GM23248 (cell line): ENCODE measurements at regions not wholly inside any gene's neighbourhood (a gene's known extent, or its start where the extent isn't known, plus 50 kb on each side); places are given as distances from the start of the nearest gene placed in this dataset.
"Not testable (repeated sequence)": the region's sequence is repeated elsewhere in the genome, so short reads cannot be mapped to it uniquely, and the experiment has no call there.

ENCODE experiments used
- DNase-seq: peaks from one replicate; pipeline ENCODE4 v3.0.0-alpha.2; 2015
- H2AFZ ChIP-seq: fragments of 200-600 bp; sonication (generic); 2 replicates; pipeline ENCODE4 v1.6.1; 2016; ENCODE audit warnings: antibody characterized with exemption
- H3F3A ChIP-seq: fragments of 200-600 bp; sonication (generic); 2 replicates; pipeline ENCODE4 v1.6.1; 2016; ENCODE audit warnings: mild to moderate bottlenecking, antibody characterized with exemption, mixed run types; ENCODE audit not compliant: insufficient read depth
- H3K27ac ChIP-seq: fragments of 200-600 bp; sonication (generic); 2 replicates; pipeline ENCODE4 v1.5.1; 2016; ENCODE audit warnings: mild to moderate bottlenecking
- H3K27me3 ChIP-seq: fragments of 200-600 bp; sonication (generic); replicated peaks from 2 replicates; pipeline ENCODE4 v1.6.1; 2016; ENCODE audit warnings: mild to moderate bottlenecking; ENCODE audit not compliant: insufficient read depth
- H3K36me3 ChIP-seq: fragments of 200-600 bp; sonication (generic); 2 replicates; pipeline ENCODE4 v1.6.1; 2016; ENCODE audit warnings: low read depth, mild to moderate bottlenecking
- H3K4me1 ChIP-seq: fragments of 200-600 bp; sonication (generic); 2 replicates; pipeline ENCODE4 v1.6.1; 2016; ENCODE audit warnings: mild to moderate bottlenecking; ENCODE audit not compliant: insufficient read depth
- H3K4me2 ChIP-seq: fragments of 200-600 bp; sonication (generic); one replicate; pipeline ENCODE4 v1.6.1; 2016; ENCODE audit warnings: mild to moderate bottlenecking; ENCODE audit not compliant: unreplicated experiment
- H3K4me3 ChIP-seq: fragments of 200-600 bp; sonication (generic); 2 replicates; pipeline ENCODE4 v1.5.1; 2016; ENCODE audit warnings: mild to moderate bottlenecking
- H3K79me2 ChIP-seq: fragments of 200-600 bp; sonication (generic); 2 replicates; pipeline ENCODE4 v1.6.1; 2016; ENCODE audit warnings: mild to moderate bottlenecking; ENCODE audit not compliant: insufficient read depth
- H3K9ac ChIP-seq: fragments of 200-600 bp; sonication (generic); 2 replicates; pipeline ENCODE4 v1.6.1; 2016; ENCODE audit warnings: mild to moderate bottlenecking
- H3K9me2 ChIP-seq: fragments of 200-600 bp; sonication (generic); 2 replicates; pipeline ENCODE4 v1.6.1; 2016; ENCODE audit warnings: mixed run types, mild to moderate bottlenecking, moderate library complexity; ENCODE audit not compliant: insufficient read depth
- H3K9me3 ChIP-seq: fragments of 200-600 bp; sonication (generic); one replicate; pipeline ENCODE4 v1.6.1; 2017; ENCODE audit warnings: low read depth
- H4K20me1 ChIP-seq: fragments of 200-600 bp; sonication (generic); 2 replicates; pipeline ENCODE4 v1.6.0; 2016; ENCODE audit not compliant: insufficient read depth
- EZH2 ChIP-seq: fragments of 200-600 bp; sonication (generic); IDR thresholded peaks from 2 replicates; pipeline ENCODE4 v1.6.1; 2018; ENCODE audit warnings: antibody characterized with exemption, mild to moderate bottlenecking; ENCODE audit not compliant: insufficient read depth, poor library complexity, severe bottlenecking
- EZH2phosphoT487 ChIP-seq: fragments of 200-600 bp; sonication (generic); IDR thresholded peaks from 2 replicates; pipeline ENCODE4 v1.6.1; 2018; ENCODE audit warnings: antibody characterized with exemption, moderate library complexity, mild to moderate bottlenecking, low read depth; ENCODE audit not compliant: insufficient read depth
- WGBS, 2 experiments: methylation state at CpG; one replicate each; pipeline ENCODE4 v1.1.6; 2015 to 2017; ENCODE audit warnings: low lambda C conversion rate in 2 of 2, low coverage in 1 of 2; ENCODE audit errors: missing lambda C conversion rate in 2 of 2; 5-methylcytosine and 5-hydroxymethylcytosine counted together
- in situ Hi-C: fragments of 300-500 bp; cut with MboI; formaldehyde crosslinking; loops from 2 replicates; pipeline ENCODE4 v1.15.0; 2020

- H3K4me3 ChIP-seq, H4K20me1 ChIP-seq, H3K36me3 ChIP-seq, H3K79me2 ChIP-seq, H3K4me2 ChIP-seq, in situ Hi-C loops, DNase-seq, H3K27ac ChIP-seq, H3K9me2 ChIP-seq, H3K27me3 ChIP-seq, H3K9ac ChIP-seq, H3K9me3 ChIP-seq: not testable (repeated sequence)
- H3F3A ChIP-seq, result peaks cover 15% of the 10 kb centered on the region; the same call in 1 of the 2 replicates
- peak overlapping the region; percentile 90; the same call in 1 of the 2 replicates for H2AFZ ChIP-seq
- peaks cover 24% of the 10 kb centered on the region for H3K4me1 ChIP-seq
- 88 to 91% methylated on average over 4 of the region's 4 CpGs for WGBS, 2 experiments
These were observed 57.4 kb upstream of the SMURF2 start for GRCh38 chr17:64719517-64719916.

- H3K36me3 ChIP-seq, H3K9me3 ChIP-seq, H3K4me3 ChIP-seq, H4K20me1 ChIP-seq, H3K27me3 ChIP-seq, DNase-seq, H3K27ac ChIP-seq, H3K4me2 ChIP-seq, in situ Hi-C loops, H3K9ac ChIP-seq, H2AFZ ChIP-seq, H3K79me2 ChIP-seq, H3K9me2 ChIP-seq: not testable (repeated sequence)
- WGBS, 2 experiments, result 97 to 99% methylated on average over 6 of the region's 6 CpGs
- Histone ChIP-seq H3K4me1 (peaks cover 17% of the 10 kb centered on the region), H3F3A (0 out of 2 replicates have a peak, but pooled peaks cover 13% of the 10 kb centered on the region)
These were observed 56.7 kb upstream of the SMURF2 start for GRCh38 chr17:64718816-64719215.

GRCh38 chr17:64718058-64718457, 56.0 kb upstream of the SMURF2 start:
- H3K9me2 ChIP-seq, result no peaks in the 10 kb centered on the region
- H3K9me3 ChIP-seq, result no peaks in the 10 kb centered on the region
- no peaks in the 10 kb centered on the region for H3K36me3 ChIP-seq
- DNase-seq, result no peak
- no peak overlapping the region for H2AFZ ChIP-seq
- WGBS, 2 experiments, result 100% methylated on average over 1 of the region's 1 CpG
- TF ChIP-seq EZH2, result no peak
- TF ChIP-seq EZH2phosphoT487, result no peak
- 0 out of 2 replicates have a peak, but pooled peaks cover 10% of the 10 kb centered on the region for H3F3A ChIP-seq
- H4K20me1 ChIP-seq, result no peaks in the 10 kb centered on the region
- H3K4me2 ChIP-seq, result no peak overlapping the region
- in situ Hi-C loops, result no loop called here
- H3K4me1 ChIP-seq, result peaks cover 16% of the 10 kb centered on the region
- no peak overlapping the region for H3K4me3 ChIP-seq
- H3K9ac ChIP-seq, result no peak overlapping the region
- no peaks in the 10 kb centered on the region for H3K79me2 ChIP-seq
- no peaks in the 10 kb centered on the region for H3K27me3 ChIP-seq
- no peak overlapping the region for H3K27ac ChIP-seq

GRCh38 chr17:64716496-64716895, 54.4 kb upstream of the SMURF2 start:
- in situ Hi-C loops, H3K27ac ChIP-seq, DNase-seq, H2AFZ ChIP-seq, H3K9me2 ChIP-seq, H4K20me1 ChIP-seq, H3F3A ChIP-seq, H3K27me3 ChIP-seq, H3K9me3 ChIP-seq, H3K79me2 ChIP-seq, H3K4me3 ChIP-seq, H3K36me3 ChIP-seq, H3K9ac ChIP-seq, H3K4me2 ChIP-seq: not testable (repeated sequence)
- WGBS, 2 experiments, result 95 to 96% methylated on average over 8 to 27 of the region's 27 CpGs
- H3K4me1 ChIP-seq, result peaks cover 21% of the 10 kb centered on the region

DNA sequence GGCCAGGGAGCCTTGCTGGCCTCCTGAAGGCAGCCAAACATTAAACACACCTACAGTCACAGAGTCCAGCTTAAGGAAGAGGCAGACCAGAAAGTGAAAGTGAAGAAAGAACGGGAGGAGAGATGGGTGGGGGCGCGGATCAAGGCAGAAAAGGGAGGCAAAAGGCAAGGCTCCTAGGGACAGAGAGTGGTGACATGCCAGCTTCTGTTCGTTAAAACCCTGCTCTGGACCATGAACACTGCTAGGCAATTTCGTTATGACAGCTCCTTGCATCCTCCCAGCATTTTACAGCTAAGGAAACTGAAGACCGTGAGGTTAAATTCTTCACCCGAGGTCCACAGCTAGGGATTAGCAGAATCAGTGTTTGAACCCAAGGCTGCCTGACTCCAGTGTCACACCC, 51.7 kb upstream of the SMURF2 start:
- H3F3A ChIP-seq, H4K20me1 ChIP-seq, H3K9me2 ChIP-seq, H3K27me3 ChIP-seq, in situ Hi-C loops, H3K4me2 ChIP-seq, H3K4me3 ChIP-seq, H3K79me2 ChIP-seq, H3K36me3 ChIP-seq, H3K27ac ChIP-seq, H3K9me3 ChIP-seq, H3K9ac ChIP-seq, DNase-seq: not testable (repeated sequence)
- H3K4me1 ChIP-seq, result peaks cover 11% of the 10 kb centered on the region
- WGBS, 2 experiments, result 79 to 90% methylated on average over 7 of the region's 7 CpGs
- peak overlapping the region; percentile 19; the same call in 1 of the 2 replicates for H2AFZ ChIP-seq

DNA sequence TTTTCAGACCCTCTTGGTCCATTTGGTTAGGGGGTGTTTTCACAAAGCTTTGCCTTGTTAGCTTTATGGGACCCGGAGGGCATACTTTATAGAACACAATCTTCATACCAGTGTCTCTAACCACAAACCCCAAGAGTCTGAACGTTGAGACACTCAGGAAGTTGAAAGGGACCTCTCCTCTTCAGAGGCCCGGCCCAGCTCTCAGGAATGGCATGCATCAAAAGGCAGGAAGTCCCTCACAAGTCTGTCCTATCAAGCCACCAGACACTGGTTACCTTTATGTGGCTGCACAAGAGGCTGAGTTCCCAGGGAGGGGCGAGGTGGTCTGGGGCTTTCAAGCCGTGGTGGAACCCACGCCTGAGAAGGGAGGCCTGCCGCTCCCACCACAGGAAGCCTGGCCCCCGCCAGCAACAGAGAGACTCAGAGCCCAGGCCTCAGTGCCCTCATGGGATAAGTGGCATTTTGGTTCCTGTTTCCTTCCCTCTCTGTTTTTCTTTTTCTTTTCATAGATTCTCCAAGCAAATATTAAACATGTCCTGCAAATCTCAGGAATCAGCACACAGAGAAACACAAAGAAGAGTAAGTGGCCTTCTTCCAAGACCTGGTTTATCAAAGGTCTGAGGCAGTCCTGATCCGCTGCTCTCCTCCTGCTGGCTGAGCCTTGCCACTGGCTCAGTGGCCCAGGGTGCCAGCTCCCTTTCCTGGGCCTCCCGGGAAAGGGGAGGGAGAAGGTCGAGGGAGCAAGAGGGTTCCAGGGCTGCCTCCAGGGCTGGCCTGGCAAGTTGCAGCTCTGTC, 50.6 kb upstream of the SMURF2 start:
- Histone ChIP-seq H2AFZ (peak overlapping the region; percentile 62), H3K4me1 (peaks cover 17% of the 10 kb centered on the region)
- H3K27me3 ChIP-seq, H3K27ac ChIP-seq, H3K9me2 ChIP-seq, in situ Hi-C loops, H4K20me1 ChIP-seq, H3K79me2 ChIP-seq, H3K9ac ChIP-seq, H3K4me3 ChIP-seq, H3K36me3 ChIP-seq, H3K9me3 ChIP-seq, H3K4me2 ChIP-seq, H3F3A ChIP-seq: not testable (repeated sequence)
- peak; percentile 18 for DNase-seq
- 70 to 73% methylated on average over 9 to 11 of the region's 11 CpGs for WGBS, 2 experiments
